ENCODE measurements at regions not wholly inside any gene's neighbourhood (a gene's known extent, or its start where the extent isn't known, plus 50 kb on each side); places are given as distances from the start of the nearest gene placed in this dataset.

GRCh38 chr13:83557845-83558244 lies 324.4 kb downstream of the SLITRK1 start:
- Histone ChIP-seq H3K27ac (ENCODE audit: low read depth, low read length) (no peak overlapping the region), H3K4me1 (ENCODE audit: insufficient read depth, low read length) (no peaks in the 10 kb centered on the region), H3K27me3 (ENCODE audit: insufficient read depth, low read length) (no peaks in the 10 kb centered on the region), H3K4me2 (ENCODE audit: insufficient read depth, low read length) (no peak overlapping the region), H3K4me3 (ENCODE audit: insufficient read depth, low read length) (no peak overlapping the region), H3K79me2 (ENCODE audit: insufficient read depth, low read length) (no peaks in the 10 kb centered on the region), H3K9me3 (ENCODE audit: low read depth, low read length) (no peaks in the 10 kb centered on the region), H4K20me1 (ENCODE audit: insufficient read depth, low read length) (no peaks in the 10 kb centered on the region), H2AFZ (ENCODE audit: low read length) (no peak overlapping the region), H3K36me3 (ENCODE audit: insufficient read depth, low read length) (no peaks in the 10 kb centered on the region)
- no peak for TF ChIP-seq CTCF (IDR thresholded peaks at IDR 0.05; ENCODE audit: extremely low read depth, low read depth, low read length)
- DNase-seq (ENCODE audit: insufficient read length, low spot score, missing footprints) = no peak

DNA sequence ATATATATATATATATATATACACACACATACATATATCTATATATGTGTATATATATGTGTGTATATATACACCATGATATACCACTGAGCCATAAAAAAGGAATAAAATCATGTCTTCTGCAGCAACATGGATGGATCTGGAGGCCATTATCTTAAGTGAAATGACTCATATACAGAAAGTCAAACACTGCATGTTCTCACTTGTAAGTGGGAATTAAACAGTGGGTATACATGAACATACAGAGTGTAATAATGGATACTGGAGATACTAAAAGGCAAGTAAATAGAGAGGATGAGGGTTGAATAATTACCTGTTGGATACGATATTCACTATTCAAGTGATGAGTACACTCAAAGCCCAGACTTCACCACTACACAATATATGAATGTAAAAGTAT lies 332.6 kb downstream of the SLITRK1 start:
- Histone ChIP-seq H3K9me3 (ENCODE audit: low read depth, low read length) (no peaks in the 10 kb centered on the region), H3K4me3 (ENCODE audit: insufficient read depth, low read length) (no peak overlapping the region), H4K20me1 (ENCODE audit: insufficient read depth, low read length) (no peaks in the 10 kb centered on the region), H3K4me1 (ENCODE audit: insufficient read depth, low read length) (no peaks in the 10 kb centered on the region), H3K27ac (ENCODE audit: low read depth, low read length) (no peak overlapping the region), H3K79me2 (ENCODE audit: insufficient read depth, low read length) (no peaks in the 10 kb centered on the region), H3K36me3 (ENCODE audit: insufficient read depth, low read length) (no peaks in the 10 kb centered on the region), H3K27me3 (ENCODE audit: insufficient read depth, low read length) (no peaks in the 10 kb centered on the region), H2AFZ (ENCODE audit: low read length) (no peak overlapping the region), H3K4me2 (ENCODE audit: insufficient read depth, low read length) (no peak overlapping the region)
- no peak for TF ChIP-seq CTCF (IDR thresholded peaks at IDR 0.05; ENCODE audit: extremely low read depth, low read depth, low read length)
- DNase-seq (ENCODE audit: insufficient read length, low spot score, missing footprints) = no peak

DNA sequence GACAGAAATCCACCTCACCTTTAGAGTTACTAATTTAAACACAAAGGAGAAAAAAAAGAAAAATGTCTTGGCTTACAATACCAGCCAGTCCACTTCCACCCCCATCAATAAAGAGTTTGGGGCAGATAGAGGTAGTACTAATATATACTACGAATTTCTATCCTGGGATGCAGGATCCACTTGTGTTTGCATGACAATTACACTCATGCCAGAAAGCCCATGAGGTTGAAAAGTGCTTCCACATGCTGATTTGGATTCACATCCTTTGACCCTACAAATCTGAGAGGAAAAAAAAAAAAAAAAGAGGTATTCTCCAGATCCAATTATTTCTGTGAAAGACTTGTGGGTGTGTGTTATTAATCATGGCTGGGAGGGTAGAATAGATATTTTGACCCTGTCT lies 335.2 kb downstream of the SLITRK1 start:
- DNase-seq (ENCODE audit: insufficient read length, low spot score, missing footprints) = peak; percentile 18
- TF ChIP-seq CTCF (IDR thresholded peaks at IDR 0.05; ENCODE audit: extremely low read depth, low read depth, low read length) = no peak
- no peak overlapping the region for H3K27ac ChIP-seq (ENCODE audit: low read depth, low read length)
- H2AFZ ChIP-seq (ENCODE audit: low read length) = no peak overlapping the region
- no peaks in the 10 kb centered on the region for H3K36me3 ChIP-seq (ENCODE audit: insufficient read depth, low read length)
- H3K9me3 ChIP-seq (ENCODE audit: low read depth, low read length) = no peaks in the 10 kb centered on the region
- no peaks in the 10 kb centered on the region for H3K27me3 ChIP-seq (ENCODE audit: insufficient read depth, low read length)
- no peak overlapping the region for H3K4me3 ChIP-seq (ENCODE audit: insufficient read depth, low read length)
- no peaks in the 10 kb centered on the region for H3K4me1 ChIP-seq (ENCODE audit: insufficient read depth, low read length)
- no peaks in the 10 kb centered on the region for H3K79me2 ChIP-seq (ENCODE audit: insufficient read depth, low read length)
- H4K20me1 ChIP-seq (ENCODE audit: insufficient read depth, low read length) = no peaks in the 10 kb centered on the region
- H3K4me2 ChIP-seq (ENCODE audit: insufficient read depth, low read length) = no peak overlapping the region

DNA sequence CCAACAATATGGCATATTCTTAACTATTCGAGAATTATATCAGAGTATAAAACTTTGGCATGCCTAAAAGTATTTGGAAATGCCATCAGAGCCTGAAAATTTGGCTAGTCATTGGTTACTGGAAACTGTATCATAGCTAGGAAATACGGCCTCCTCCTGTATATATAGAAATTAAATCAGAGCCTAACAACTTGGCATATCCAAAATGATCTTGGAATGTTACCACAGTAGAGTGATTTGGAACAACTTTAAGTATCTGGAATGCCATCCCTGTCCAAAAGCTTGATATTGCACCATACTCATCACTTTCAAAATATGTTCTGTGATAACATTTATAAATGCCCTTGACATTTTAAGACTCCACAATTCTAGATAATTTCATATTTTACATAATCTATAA lies 335.8 kb downstream of the SLITRK1 start:
- no peak overlapping the region for H3K27ac ChIP-seq (ENCODE audit: low read depth, low read length)
- H3K79me2 ChIP-seq (ENCODE audit: insufficient read depth, low read length) = no peaks in the 10 kb centered on the region
- H3K4me2 ChIP-seq (ENCODE audit: insufficient read depth, low read length) = no peak overlapping the region
- H3K27me3 ChIP-seq (ENCODE audit: insufficient read depth, low read length) = no peaks in the 10 kb centered on the region
- no peak for TF ChIP-seq CTCF (IDR thresholded peaks at IDR 0.05; ENCODE audit: extremely low read depth, low read depth, low read length)
- H4K20me1 ChIP-seq (ENCODE audit: insufficient read depth, low read length) = no peaks in the 10 kb centered on the region
- H2AFZ ChIP-seq (ENCODE audit: low read length) = no peak overlapping the region
- H3K9me3 ChIP-seq (ENCODE audit: low read depth, low read length) = no peaks in the 10 kb centered on the region
- no peaks in the 10 kb centered on the region for H3K4me1 ChIP-seq (ENCODE audit: insufficient read depth, low read length)
- peak; percentile 8 for DNase-seq (ENCODE audit: insufficient read length, low spot score, missing footprints)
- no peaks in the 10 kb centered on the region for H3K36me3 ChIP-seq (ENCODE audit: insufficient read depth, low read length)
- no peak overlapping the region for H3K4me3 ChIP-seq (ENCODE audit: insufficient read depth, low read length)

All from osteoblast (primary cell).